HFF-Myc (cell line): ENCODE measurements at regions not wholly inside any gene's neighbourhood (a gene's known extent, or its start where the extent isn't known, plus 50 kb on each side); places are given as distances from the start of the nearest gene placed in this dataset.
"Not testable (repeated sequence)": the region's sequence is repeated elsewhere in the genome, so short reads cannot be mapped to it uniquely, and the experiment has no call there.

Source experiments
- DNase-seq: peaks from one replicate; pipeline ENCODE4 v3.0.0-alpha.2; 2011; ENCODE audit warnings: low read depth; ENCODE audit errors: extremely low read depth
- H3K4me3 ChIP-seq: replicated peaks from 2 replicates; pipeline ENCODE4 v1.5.1; 2011; ENCODE audit warnings: low read depth, mild to moderate bottlenecking, control low read depth, low read length
- CTCF ChIP-seq: IDR thresholded peaks from 2 replicates; pipeline ENCODE4 v1.5.1; 2012; ENCODE audit warnings: mild to moderate bottlenecking, low read depth, low read length, control low read depth; ENCODE audit errors: missing control alignments

GRCh38 chr16:31810863-31811262, 62.7 kb upstream of the ZNF267 start:
- TF ChIP-seq CTCF: no peak
- no peak for DNase-seq
- no peak overlapping the region for H3K4me3 ChIP-seq

- not testable (repeated sequence) for DNase-seq, H3K4me3 ChIP-seq
These were observed 57.5 kb upstream of the ZNF267 start for GRCh38 chr16:31816141-31816540.

DNA sequence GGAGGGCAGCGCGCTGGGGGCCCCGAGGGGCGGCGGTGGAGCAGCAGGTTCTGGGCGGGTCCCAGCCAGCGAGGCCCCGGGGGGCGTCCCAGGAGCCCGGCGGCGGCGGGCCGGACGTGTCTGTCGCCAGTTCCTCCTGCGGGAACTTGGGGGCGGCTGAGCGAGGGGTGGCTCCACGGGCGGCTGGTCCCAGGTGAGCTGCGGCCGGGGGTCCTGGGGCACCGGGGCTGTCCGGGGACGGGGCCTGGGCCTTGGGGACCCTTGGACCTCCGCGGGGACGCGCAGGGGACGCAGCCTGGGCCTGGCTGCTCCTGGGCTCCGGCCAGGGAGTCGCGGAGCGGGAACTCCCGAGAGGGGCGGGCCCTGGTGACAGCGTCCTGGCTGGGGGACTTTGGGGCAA, 54.2 kb upstream of the ZNF267 start:
- no peak overlapping the region for H3K4me3 ChIP-seq
- no peak for TF ChIP-seq CTCF
- DNase-seq: no peak

DNA sequence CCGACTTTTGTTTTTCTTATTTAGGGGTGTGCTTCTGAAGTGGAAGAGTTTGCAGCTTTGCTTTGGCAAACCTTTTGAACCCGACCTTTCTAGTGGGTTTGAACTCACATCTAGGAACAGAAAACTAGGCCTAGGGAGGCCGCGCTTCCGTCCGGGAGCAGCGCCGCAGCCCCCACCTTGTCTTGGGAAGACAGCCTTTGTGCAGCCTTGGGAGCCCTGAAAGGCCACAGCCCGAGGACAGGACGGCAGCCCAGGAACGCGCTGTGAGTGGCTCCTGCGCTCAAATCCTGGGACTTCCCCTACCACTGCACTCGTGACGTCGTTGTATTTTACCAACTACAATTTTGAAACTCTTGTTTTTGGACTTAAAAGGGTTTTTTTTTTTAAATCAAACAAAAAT, 53.7 kb upstream of the ZNF267 start:
- no peak for TF ChIP-seq CTCF
- no peak overlapping the region for H3K4me3 ChIP-seq
- no peak for DNase-seq
